Mammary epithelial cell (primary cell): ENCODE measurements at regions not wholly inside any gene's neighbourhood (a gene's known extent, or its start where the extent isn't known, plus 50 kb on each side); places are given as distances from the start of the nearest gene placed in this dataset.

Experiments used
- CTCF ChIP-seq, 2 donors: IDR thresholded peaks in 1 of 2; conservative IDR thresholded peaks in 1 of 2; 2 replicates each; pipeline ENCODE4 v1.5.1; 2011 to 2012; ENCODE audit warnings: inconsistent platforms in 2 of 2, low read length in 2 of 2, mild to moderate bottlenecking in 2 of 2, control low read depth in 1 of 2, low read depth in 1 of 2; ENCODE audit not compliant: insufficient read depth in 1 of 2; ENCODE audit errors: extremely low read depth in 1 of 2
- EZH2 ChIP-seq: IDR thresholded peaks from 2 replicates; pipeline ENCODE4 v1.6.1; 2012; ENCODE audit warnings: low read length, inconsistent platforms, borderline replicate concordance

- TF ChIP-seq CTCF (conservative IDR thresholded peaks at IDR 0.05 in 1 of 2, IDR thresholded peaks at IDR 0.05 in 1 of 2; ENCODE audit: extremely low read depth in 1 of 2, insufficient read depth in 1 of 2, low read depth in 1 of 2, low read length in 2 of 2) (peak; percentile 73 to 85), EZH2 (no peak)
Measured at GRCh38 chr4:74531963-74532794, 87.2 kb downstream of the AREG start.
